HG02798 (cell line): ENCODE measurements at regions not wholly inside any gene's neighbourhood (a gene's known extent, or its start where the extent isn't known, plus 50 kb on each side); places are given as distances from the start of the nearest gene placed in this dataset.

ENCODE experiments used
- ATAC-seq: cut with Tn5 transposase; IDR thresholded peaks from one replicate; pipeline ENCODE4 v1.9.1; 2021; ENCODE audit warnings: mild to moderate bottlenecking; ENCODE audit not compliant: unreplicated experiment, poor library complexity

DNA sequence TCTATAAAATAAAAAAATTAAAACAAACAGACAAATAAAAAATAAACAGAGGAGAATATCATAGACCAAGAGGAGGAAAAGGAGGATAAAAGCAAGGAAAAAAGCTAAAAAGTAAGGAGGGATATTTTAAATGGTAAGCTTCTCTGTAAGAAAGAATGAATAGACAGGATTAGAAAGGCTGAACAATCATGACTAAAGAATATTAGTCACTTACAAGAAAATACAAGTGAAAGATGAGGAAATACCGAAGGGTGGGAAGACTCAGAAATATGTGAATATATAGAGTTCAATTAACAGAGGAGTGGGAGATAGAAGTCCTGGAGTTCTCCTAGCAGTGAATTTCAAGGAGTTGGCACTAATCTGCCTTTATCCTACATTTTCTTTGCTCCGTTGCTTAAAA lies 162.6 kb downstream of the RTL3 start:
- no peak for ATAC-seq

DNA sequence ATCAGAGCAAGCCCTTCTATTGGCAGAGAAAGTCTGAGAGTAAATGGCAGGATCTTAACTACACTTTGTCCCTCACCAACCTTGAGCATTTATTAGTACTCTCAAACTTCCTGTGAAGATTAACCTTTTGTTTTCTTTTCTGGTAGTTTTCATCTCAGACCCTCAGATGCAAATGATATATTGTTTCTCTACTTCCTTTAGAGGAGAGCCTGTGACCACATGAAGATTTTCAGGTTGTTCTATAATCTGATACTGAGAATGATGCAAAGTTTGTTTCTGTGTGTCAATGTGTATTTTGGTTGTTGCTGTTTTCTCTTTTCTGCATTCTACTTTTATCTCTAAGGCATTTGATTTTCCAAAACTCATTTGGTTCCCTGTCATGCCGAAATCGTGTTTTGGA lies 165.8 kb upstream of the CYSLTR1 start:
- peak; percentile 68 for ATAC-seq

DNA sequence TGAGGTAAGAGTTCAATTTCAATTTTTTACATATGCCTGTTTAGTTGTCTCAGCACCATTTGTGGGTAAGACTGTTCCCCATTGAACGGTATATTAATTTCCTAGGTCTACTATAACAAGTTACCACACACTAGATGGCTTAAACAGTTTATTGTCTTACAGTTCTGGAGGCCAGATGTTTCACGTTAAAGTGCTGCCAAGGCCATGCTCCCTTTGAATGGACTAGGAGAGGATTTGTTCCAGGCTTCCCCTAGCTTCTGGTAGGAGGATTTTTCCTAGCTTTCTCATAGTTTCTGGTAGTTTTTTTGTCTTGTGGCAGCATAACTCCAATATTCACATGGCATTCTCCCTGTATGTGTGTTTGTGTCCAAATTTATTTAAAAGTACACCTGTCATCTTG lies 149.3 kb upstream of the CYSLTR1 start:
- ATAC-seq = no peak

DNA sequence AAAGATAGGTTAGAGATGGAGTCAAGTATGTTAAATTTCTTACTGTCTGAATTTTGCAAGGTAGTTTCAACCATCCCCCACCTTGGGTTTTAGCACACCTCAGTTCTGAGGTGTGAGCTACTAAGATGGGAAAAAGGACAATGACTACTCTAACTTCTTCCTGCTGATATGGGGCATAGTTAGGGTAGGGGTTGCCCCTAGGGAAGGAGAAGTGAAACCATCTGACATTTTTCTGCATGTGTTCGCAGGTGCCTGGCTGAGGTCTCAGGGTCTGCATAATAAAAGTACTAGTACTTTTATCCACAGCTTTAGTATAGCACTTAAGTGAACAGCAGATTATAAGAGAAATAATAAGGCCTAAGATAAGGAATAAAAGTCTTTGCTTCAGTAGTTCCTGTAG lies 129.5 kb upstream of the CYSLTR1 start:
- ATAC-seq = no peak

DNA sequence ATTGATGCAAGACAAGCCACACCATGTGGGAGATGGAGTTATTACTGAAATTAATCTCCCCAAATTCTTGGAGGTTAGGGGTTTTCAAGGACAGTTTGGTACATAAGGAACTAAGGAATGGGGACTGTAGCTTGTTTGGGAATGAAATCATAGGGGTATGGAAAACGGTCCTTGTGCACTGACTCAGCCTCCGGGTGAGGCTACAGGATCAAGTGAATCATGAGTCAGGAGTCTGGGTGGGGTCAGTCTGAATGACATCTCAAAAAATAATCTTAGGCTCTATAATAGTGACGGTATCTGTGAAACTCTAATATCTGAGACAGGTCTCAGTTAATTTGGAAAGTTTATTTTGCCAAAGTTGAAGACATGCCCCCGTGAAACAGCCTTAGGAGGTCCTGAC lies 128.5 kb upstream of the CYSLTR1 start:
- ATAC-seq = no peak

DNA sequence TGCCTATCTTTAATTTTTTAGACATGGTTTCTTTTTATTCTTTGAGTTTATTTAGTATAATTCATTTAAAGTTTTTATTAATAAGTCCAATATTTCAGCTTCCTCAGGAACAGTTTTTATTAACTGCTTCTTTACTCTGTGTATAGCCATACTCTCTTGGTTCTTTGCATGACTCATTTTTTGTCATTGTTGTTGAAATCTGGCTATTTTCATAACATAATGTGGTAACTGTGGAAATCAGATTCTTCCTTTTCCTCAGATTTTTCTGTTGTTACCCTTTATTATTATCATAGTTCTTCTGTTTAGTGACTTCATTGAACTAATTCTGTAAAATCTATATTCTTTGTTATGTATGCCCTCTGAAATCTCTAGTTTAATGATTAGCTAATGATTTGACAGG lies 124.9 kb upstream of the CYSLTR1 start:
- no peak for ATAC-seq

DNA sequence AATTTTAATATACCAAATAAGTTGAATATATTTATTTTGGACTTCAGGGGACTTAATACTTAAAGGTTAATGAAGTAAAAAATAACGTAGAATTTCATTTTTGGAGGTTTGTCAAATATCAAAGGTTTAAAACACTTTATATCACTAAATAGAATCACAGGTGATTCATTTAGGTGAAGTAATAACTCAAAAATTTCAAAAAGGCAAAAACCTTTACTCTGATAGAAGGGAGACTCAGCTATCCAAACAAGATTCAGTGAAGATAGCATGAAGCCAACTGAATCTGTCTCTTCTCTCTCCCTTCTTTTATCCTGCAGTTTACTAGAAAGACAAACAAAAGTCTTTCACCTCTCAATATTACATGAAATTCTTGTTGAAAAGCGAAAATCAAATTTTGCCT lies 110.2 kb upstream of the CYSLTR1 start:
- no peak for ATAC-seq

DNA sequence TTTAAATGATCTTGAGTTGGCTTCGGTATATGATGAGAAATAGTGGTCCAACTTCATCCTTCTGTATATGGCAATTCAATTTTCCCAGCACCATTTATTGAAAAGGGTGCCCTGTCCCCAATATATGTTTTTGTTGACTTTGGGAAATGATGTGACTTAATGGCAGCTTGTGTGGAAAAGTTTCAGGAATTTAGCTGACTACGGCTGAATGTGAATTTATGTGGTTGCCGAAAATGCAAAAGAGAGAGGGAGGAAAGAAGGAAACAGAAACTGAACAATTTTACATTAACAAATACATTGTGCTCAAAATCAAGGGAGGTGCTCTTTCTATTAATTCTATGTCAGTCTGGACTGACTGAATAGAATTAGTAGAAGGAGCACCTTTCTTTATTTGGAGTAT lies 101.8 kb upstream of the CYSLTR1 start:
- no peak for ATAC-seq

DNA sequence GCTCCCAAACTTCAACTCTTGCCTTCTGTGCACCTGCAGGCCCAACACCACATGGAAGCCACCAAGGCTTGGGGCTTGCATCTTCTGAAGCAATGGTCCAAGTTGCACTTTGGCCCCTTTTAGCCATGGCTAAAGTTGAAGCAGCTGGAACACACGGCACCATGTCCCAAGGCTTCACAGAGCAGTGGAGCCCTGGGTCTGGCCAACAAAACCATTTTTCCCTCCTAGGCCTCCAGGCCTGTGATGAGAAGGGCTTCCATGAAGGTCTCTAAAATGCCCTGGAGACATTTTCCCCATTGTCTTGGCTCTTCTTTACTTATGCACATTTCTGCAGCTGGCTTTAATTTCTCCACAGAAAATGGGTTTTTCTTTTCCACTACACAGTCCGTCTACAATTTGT lies 61.3 kb upstream of the CYSLTR1 start:
- no peak for ATAC-seq

DNA sequence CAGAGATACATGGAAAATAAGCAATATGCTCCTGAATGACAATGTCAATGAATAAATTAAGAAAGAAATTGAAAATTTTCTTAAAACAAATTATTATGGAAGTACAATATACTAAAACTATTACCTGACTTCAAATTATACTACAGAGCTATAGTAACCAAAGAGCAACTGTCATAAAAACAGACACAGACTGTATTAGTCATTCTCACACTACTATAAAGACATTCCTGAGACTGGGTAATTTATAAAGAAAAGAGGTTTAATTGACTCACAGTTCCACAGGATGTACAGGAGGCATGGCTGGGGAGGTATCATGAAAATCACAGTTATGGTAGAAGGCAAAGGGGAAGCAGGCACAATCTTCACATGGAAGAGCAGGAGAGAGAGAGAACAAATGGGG lies 60.0 kb upstream of the CYSLTR1 start:
- ATAC-seq = no peak

DNA sequence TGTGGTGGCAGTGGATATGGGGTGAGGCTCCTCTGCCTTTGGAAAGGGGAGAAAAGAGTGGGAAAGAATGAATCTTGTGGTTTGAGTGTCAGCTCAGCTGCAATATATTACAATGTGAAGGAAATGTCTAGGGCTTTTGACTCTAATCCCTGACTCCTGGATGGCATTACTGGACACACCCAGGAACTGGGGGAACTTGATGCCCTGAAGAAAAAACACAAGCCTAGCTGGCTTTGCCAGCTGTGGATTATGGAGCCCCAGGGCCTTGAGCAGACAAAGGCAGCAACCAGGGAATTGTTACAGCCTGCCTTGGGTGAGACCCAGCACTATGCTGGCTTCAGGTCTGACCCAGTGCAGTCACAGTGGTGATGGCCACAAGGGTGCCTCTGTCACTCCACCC lies 57.1 kb upstream of the CYSLTR1 start:
- no peak for ATAC-seq

DNA sequence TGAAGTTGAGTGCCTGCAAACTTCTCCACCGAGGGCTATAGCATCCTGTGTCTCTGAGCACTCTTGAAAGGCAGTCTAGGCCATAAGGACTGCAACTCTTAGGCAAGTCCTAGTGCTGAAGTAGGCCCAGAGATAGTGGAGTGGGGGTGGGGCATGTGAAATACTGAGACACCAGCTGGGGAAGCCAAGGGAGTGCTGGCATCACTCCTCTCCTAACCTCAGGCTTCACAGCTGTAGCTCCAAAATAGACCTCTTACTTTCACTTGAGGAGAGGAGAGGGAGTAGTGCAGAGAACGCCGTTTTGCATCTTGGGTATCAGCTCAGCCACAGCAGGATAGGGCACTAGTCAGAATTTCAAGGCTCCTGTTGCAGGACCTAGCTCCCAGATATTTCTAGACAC lies 56.2 kb upstream of the CYSLTR1 start:
- no peak for ATAC-seq

DNA sequence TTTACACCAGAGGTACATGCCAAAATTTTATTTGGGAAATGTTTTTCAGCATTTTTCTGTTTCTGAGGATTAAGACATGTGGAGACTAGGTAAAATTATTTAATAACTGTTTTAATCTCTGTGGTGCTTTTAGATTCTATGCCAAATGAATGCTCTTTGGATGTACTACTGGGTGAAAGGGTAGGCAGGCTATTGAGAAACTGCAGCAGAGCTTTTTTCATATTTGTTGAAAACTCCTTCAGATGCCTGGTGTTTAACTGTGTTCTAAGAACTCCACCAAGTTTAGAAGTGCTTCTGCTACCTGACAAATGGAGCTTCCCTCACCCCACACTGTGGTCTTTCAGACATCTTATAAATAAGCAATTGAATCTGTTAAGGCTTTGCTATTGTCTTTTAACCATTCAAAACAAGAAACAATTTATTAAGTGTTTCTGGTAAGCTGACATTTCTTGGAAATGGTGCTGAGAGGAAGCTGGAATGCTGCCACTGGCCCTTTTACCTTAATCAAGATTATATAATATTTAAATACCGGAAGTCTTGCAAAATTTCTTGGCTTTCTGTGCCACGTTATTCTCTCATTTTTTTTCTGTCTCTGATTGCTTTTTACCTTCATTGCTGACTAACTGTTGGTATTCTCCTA lies 51.2 kb upstream of the CYSLTR1 start:
- ATAC-seq = no peak
